ENCODE measurements at regions not wholly inside any gene's neighbourhood (a gene's known extent, or its start where the extent isn't known, plus 50 kb on each side); places are given as distances from the start of the nearest gene placed in this dataset.

- TF ChIP-seq, protein P1, sequence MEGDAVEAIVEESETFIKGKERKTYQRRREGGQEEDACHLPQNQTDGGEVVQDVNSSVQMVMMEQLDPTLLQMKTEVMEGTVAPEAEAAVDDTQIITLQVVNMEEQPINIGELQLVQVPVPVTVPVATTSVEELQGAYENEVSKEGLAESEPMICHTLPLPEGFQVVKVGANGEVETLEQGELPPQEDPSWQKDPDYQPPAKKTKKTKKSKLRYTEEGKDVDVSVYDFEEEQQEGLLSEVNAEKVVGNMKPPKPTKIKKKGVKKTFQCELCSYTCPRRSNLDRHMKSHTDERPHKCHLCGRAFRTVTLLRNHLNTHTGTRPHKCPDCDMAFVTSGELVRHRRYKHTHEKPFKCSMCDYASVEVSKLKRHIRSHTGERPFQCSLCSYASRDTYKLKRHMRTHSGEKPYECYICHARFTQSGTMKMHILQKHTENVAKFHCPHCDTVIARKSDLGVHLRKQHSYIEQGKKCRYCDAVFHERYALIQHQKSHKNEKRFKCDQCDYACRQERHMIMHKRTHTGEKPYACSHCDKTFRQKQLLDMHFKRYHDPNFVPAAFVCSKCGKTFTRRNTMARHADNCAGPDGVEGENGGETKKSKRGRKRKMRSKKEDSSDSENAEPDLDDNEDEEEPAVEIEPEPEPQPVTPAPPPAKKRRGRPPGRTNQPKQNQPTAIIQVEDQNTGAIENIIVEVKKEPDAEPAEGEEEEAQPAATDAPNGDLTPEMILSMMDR (IDR thresholded peaks at IDR 0.05; ENCODE audit: insufficient read depth, low read depth, low read length), result no peak
- TF ChIP-seq EZH2 (IDR thresholded peaks at IDR 0.05; ENCODE audit: insufficient read depth, low read length), result no peak
Observed at GRCh38 chr2:41066168-41066567, 614.3 kb upstream of the SLC8A1 start.

Data from astrocyte (in vitro differentiated cells and primary cell).